Omental fat pad (tissue), 3 donors: ENCODE measurements at regions not wholly inside any gene's neighbourhood (a gene's known extent, or its start where the extent isn't known, plus 50 kb on each side); places are given as distances from the start of the nearest gene placed in this dataset.
"Not testable (repeated sequence)": the region's sequence is repeated elsewhere in the genome, so short reads cannot be mapped to it uniquely, and the experiment has no call there.

Source experiments
- ATAC-seq: fragments of 150-250 bp; one replicate; pipeline ENCODE4 v1.9.1; 2016; ENCODE audit warnings: mild to moderate bottlenecking, moderate library complexity; ENCODE audit not compliant: low FRiP score
- DNase-seq: peaks from one replicate; pipeline ENCODE4 v3.0.0-alpha.2; 2019; ENCODE audit warnings: low spot score
- CTCF ChIP-seq, 3 donors: fragments of 450-650 bp; IDR thresholded peaks; one replicate each; pipeline ENCODE4 v1.5.1; 2016 to 2017; ENCODE audit warnings: antibody characterized with exemption in 3 of 3, mild to moderate bottlenecking in 3 of 3, moderate library complexity in 2 of 3

GRCh38 chr2:16223841-16224177 is 283.5 kb downstream of the MYCN start:
- ATAC-seq (no peak), DNase-seq (no peak)
- no peak for TF ChIP-seq CTCF (IDR thresholded peaks at IDR 0.05)

GRCh38 chr2:16223161-16223840 is 283.0 kb downstream of the MYCN start:
- no peak for TF ChIP-seq CTCF (IDR thresholded peaks at IDR 0.05)
- DNase-seq = no peak
- no peak for ATAC-seq

GRCh38 chr2:16222326-16222725 is 282.0 kb downstream of the MYCN start:
- TF ChIP-seq CTCF (IDR thresholded peaks at IDR 0.05) = no peak
- no peak for ATAC-seq
- no peak for DNase-seq

- no peak for ATAC-seq
- DNase-seq = no peak
- TF ChIP-seq CTCF (IDR thresholded peaks at IDR 0.05) = no peak
Measured at GRCh38 chr2:16221461-16222010, 281.2 kb downstream of the MYCN start.

- no peak for TF ChIP-seq CTCF (IDR thresholded peaks at IDR 0.05)
- ATAC-seq = no peak
- DNase-seq = no peak
Measured at GRCh38 chr2:16219292-16219975, 279.1 kb downstream of the MYCN start.

GRCh38 chr2:16218625-16219024 is 278.3 kb downstream of the MYCN start:
- TF ChIP-seq CTCF (IDR thresholded peaks at IDR 0.05) = no peak
- DNase-seq (no peak), ATAC-seq (no peak)

- TF ChIP-seq CTCF (IDR thresholded peaks at IDR 0.05) = no peak
- ATAC-seq (no peak), DNase-seq (no peak)
Measured at GRCh38 chr2:16218161-16218560, 277.8 kb downstream of the MYCN start.

GRCh38 chr2:16217741-16218140 is 277.4 kb downstream of the MYCN start:
- ATAC-seq, DNase-seq: not testable (repeated sequence)
